ENCODE measurements at regions not wholly inside any gene's neighbourhood (a gene's known extent, or its start where the extent isn't known, plus 50 kb on each side); places are given as distances from the start of the nearest gene placed in this dataset.
"Not testable (repeated sequence)": the region's sequence is repeated elsewhere in the genome, so short reads cannot be mapped to it uniquely, and the experiment has no call there.

DNA sequence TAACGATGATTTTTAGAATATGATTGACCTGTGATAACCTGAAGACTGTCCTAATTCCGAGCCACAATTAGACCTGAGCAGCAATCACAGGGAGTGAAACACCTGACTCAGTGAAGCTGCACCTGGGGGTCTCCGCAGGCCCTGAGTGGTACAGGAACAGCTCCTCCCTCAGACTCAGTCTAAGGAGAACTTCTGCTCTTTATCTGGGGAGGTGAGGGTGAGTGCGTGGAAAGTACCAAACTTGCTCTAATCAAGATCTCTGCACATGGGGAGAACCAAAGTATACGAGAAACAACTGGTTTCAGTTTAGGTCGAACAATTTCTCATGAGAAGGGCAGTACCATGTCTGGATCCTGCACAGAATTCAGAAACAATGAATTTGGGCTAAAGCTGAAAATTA, 555.3 kb downstream of the TMEM121 start:
- not testable (repeated sequence) for H3K27ac ChIP-seq (ENCODE audit: low read depth in 2 of 2, low read length in 1 of 2); H3K4me1 ChIP-seq (ENCODE audit: control insufficient read depth in 2 of 2, insufficient read depth in 2 of 2, low read length in 1 of 2); H3K9me3 ChIP-seq (ENCODE audit: control insufficient read depth in 2 of 2, insufficient read depth in 1 of 2, low read depth in 1 of 2, low read length in 1 of 2); H3K36me3 ChIP-seq (ENCODE audit: control insufficient read depth in 2 of 2, insufficient read depth in 2 of 2, low read length in 1 of 2); H3K27me3 ChIP-seq (ENCODE audit: control insufficient read depth in 1 of 2, insufficient read depth in 2 of 2, low read length in 2 of 2); H3K4me3 ChIP-seq (ENCODE audit: low read depth in 1 of 2, low read length in 2 of 2)
- 41 to 64% methylated on average over 3 to 4 of the region's 6 CpGs for WGBS, 2 donors

DNA sequence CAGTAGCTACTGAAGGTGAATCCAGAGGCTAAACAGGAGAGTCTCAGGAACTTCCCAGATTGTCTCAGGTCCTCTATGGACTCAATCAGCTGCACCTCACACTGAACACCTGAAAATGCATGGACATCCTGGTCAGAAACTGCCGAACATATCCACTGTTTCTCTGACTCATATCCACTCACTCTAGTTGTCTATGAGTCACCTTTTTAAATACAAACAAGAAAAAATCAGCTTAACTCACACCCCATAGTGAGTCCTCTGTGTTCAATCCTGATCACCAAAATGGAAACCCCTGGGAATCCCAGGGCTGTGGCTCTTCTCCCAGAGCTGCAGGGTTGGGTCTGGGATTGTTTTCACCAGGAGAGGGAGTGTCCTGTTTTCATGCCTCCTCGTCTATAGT, 556.7 kb downstream of the TMEM121 start:
- 39% methylated on average over 2 of the region's 2 CpGs; no CpG with 5 or more reads in 1 of the 2 donors for WGBS, 2 donors

DNA sequence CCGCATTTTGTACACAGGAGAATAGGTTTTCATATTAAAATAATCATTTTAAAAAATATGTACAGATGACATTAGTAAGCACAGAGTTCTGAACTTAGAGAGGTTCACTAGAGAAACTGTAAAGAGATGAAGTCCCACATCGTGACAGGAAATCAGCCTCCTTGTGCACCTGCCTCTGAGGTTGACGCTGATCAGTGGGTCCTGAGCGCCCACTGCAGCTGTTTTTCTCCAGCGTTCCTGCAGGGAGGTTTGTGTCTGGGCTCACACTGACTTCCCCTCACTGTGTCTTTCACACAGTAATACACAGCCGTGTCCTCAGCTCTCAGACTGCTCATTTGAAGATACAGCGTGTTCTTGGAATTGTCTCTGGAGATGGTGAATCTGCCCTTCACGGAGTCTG, 561.5 kb downstream of the TMEM121 start:
- H3K36me3 ChIP-seq (ENCODE audit: control insufficient read depth in 2 of 2, insufficient read depth in 2 of 2, low read length in 1 of 2) = no peaks in the 10 kb centered on the region
- WGBS, 2 donors = 73% methylated on average over 8 of the region's 8 CpGs; no CpG with 5 or more reads in 1 of the 2 donors
- no peaks in the 10 kb centered on the region for H3K9me3 ChIP-seq (ENCODE audit: control insufficient read depth in 2 of 2, insufficient read depth in 1 of 2, low read depth in 1 of 2, low read length in 1 of 2)
- no peaks in the 10 kb centered on the region for H3K4me1 ChIP-seq (ENCODE audit: control insufficient read depth in 2 of 2, insufficient read depth in 2 of 2, low read length in 1 of 2)
- no peak overlapping the region for H3K27ac ChIP-seq (ENCODE audit: low read depth in 2 of 2, low read length in 1 of 2)
- no peaks in the 10 kb centered on the region for H3K27me3 ChIP-seq (ENCODE audit: control insufficient read depth in 1 of 2, insufficient read depth in 2 of 2, low read length in 2 of 2)
- no peak overlapping the region for H3K4me3 ChIP-seq (ENCODE audit: low read depth in 1 of 2, low read length in 2 of 2)

More for the DNA sequence above, 556.7 kb downstream of the TMEM121 start:
- no peak overlapping the region for H3K27ac ChIP-seq (ENCODE audit: low read depth in 2 of 2, low read length in 1 of 2)
- H3K9me3 ChIP-seq (ENCODE audit: control insufficient read depth in 2 of 2, insufficient read depth in 1 of 2, low read depth in 1 of 2, low read length in 1 of 2) = no peaks in the 10 kb centered on the region
- H3K36me3 ChIP-seq (ENCODE audit: control insufficient read depth in 2 of 2, insufficient read depth in 2 of 2, low read length in 1 of 2) = no peaks in the 10 kb centered on the region
- no peaks in the 10 kb centered on the region for H3K4me1 ChIP-seq (ENCODE audit: control insufficient read depth in 2 of 2, insufficient read depth in 2 of 2, low read length in 1 of 2)
- no peaks in the 10 kb centered on the region for H3K27me3 ChIP-seq (ENCODE audit: control insufficient read depth in 1 of 2, insufficient read depth in 2 of 2, low read length in 2 of 2)
- no peak overlapping the region for H3K4me3 ChIP-seq (ENCODE audit: low read depth in 1 of 2, low read length in 2 of 2)

DNA sequence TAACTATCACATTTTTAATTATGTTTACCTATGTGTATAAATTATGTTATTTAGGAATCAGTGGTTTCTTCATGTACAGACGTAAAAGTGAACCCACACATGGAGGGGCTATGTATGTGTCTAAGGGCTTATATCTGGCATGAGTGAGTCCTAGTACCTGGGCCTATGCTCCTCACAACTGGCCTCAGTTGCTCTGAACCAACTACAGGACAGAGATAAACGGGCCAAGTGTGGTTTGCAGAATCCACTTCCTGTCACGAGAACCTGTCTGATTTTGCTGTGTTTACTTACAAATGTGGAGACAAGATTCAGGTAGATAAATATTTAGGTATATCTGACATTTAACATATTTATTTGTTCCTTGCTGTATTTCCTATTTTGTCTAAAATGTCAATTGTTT, 562.5 kb downstream of the TMEM121 start:
- WGBS, 2 donors = 66% methylated on average over 3 of the region's 3 CpGs; no CpG with 5 or more reads in 1 of the 2 donors
- not testable (repeated sequence) for H3K4me1 ChIP-seq (ENCODE audit: control insufficient read depth in 2 of 2, insufficient read depth in 2 of 2, low read length in 1 of 2); H3K36me3 ChIP-seq (ENCODE audit: control insufficient read depth in 2 of 2, insufficient read depth in 2 of 2, low read length in 1 of 2); H3K27me3 ChIP-seq (ENCODE audit: control insufficient read depth in 1 of 2, insufficient read depth in 2 of 2, low read length in 2 of 2); H3K27ac ChIP-seq (ENCODE audit: low read depth in 2 of 2, low read length in 1 of 2); H3K4me3 ChIP-seq (ENCODE audit: low read depth in 1 of 2, low read length in 2 of 2); H3K9me3 ChIP-seq (ENCODE audit: control insufficient read depth in 2 of 2, insufficient read depth in 1 of 2, low read depth in 1 of 2, low read length in 1 of 2)

DNA sequence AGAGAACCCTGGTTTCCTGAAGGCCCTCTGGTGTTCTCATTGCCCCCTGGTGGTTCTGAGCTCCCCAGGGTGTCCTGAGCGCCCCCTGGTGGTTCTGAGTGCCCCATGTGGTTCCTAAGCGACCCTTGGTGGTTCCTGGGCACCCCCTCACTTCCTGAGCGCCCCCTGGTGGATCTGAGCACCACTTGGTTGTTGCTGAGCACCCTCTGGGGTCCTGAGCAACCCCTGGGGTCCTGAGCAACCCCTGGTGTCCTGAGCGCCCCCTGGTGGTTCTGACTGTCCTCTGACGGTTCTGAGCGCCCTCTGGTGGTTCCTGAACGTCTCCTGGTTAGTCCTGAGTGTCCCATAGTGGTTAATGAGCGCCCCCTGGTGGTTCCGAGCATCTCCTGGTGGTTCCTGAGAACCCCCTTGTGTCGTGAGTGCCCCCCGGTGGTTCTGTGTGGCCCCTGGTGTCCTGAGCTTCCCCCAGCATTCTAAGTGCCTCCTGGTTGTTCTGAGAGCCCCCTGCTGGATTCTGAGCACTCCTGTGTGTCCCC, 568.3 kb downstream of the TMEM121 start:
- no peak overlapping the region for H3K27ac ChIP-seq (ENCODE audit: low read depth in 2 of 2, low read length in 1 of 2)
- no peaks in the 10 kb centered on the region for H3K36me3 ChIP-seq (ENCODE audit: control insufficient read depth in 2 of 2, insufficient read depth in 2 of 2, low read length in 1 of 2)
- no peaks in the 10 kb centered on the region for H3K27me3 ChIP-seq (ENCODE audit: control insufficient read depth in 1 of 2, insufficient read depth in 2 of 2, low read length in 2 of 2)
- H3K4me3 ChIP-seq (ENCODE audit: low read depth in 1 of 2, low read length in 2 of 2) = no peak overlapping the region
- no peaks in the 10 kb centered on the region for H3K9me3 ChIP-seq (ENCODE audit: control insufficient read depth in 2 of 2, insufficient read depth in 1 of 2, low read depth in 1 of 2, low read length in 1 of 2)
- WGBS, 2 donors = 41% methylated on average over 11 of the region's 11 CpGs; no CpG with 5 or more reads in 1 of the 2 donors
- no peaks in the 10 kb centered on the region for H3K4me1 ChIP-seq (ENCODE audit: control insufficient read depth in 2 of 2, insufficient read depth in 2 of 2, low read length in 1 of 2)

DNA sequence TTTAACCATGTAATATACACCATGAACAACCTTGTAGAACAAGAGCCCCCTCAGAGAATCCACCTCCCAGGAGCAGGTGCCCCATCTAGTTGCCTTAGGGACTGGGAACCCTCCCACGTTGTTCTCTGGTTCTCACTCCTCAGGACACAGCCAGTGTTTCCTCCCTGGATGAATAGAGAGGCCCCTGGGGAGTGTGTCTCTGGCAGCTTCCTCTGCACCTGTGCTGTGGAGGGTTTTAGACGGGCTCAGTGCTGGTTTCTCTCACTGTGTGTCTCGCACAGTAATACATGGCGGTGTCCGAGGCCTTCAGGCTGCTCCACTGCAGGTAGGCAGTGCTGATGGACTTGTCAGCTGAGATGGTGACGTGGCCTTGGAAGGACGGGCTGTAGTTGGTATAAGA, 581.3 kb downstream of the TMEM121 start:
- Histone ChIP-seq H3K4me3 (ENCODE audit: low read depth in 1 of 2, low read length in 2 of 2) (no peak overlapping the region), H3K36me3 (ENCODE audit: control insufficient read depth in 2 of 2, insufficient read depth in 2 of 2, low read length in 1 of 2) (no peaks in the 10 kb centered on the region), H3K27ac (ENCODE audit: low read depth in 2 of 2, low read length in 1 of 2) (no peak overlapping the region), H3K27me3 (ENCODE audit: control insufficient read depth in 1 of 2, insufficient read depth in 2 of 2, low read length in 2 of 2) (peaks cover 0 to 1% of the 10 kb centered on the region in 2 donors), H3K4me1 (ENCODE audit: control insufficient read depth in 2 of 2, insufficient read depth in 2 of 2, low read length in 1 of 2) (no peaks in the 10 kb centered on the region), H3K9me3 (ENCODE audit: control insufficient read depth in 2 of 2, insufficient read depth in 1 of 2, low read depth in 1 of 2, low read length in 1 of 2) (no peaks in the 10 kb centered on the region)
- WGBS, 2 donors = 61% methylated on average over 7 of the region's 7 CpGs; no CpG with 5 or more reads in 1 of the 2 donors

DNA sequence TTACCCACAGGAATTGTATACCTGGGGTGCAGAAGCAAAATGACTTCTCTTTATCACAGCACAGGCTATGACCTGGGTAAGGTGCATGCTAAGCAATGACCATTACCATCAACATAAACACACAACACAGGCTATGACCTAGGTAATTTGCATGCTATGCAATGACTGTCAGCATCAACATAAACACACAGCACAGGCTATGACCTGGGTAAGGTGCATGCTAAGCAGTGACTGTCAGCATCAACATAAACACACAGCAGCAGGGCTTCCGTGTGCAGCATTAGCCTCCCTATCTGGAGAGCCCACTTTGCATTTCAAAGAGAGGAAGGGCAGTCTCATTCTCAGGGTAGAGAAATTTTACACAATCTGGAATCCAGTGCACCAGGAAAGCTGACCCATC, 583.0 kb downstream of the TMEM121 start:
- Histone ChIP-seq H3K4me3 (ENCODE audit: low read depth in 1 of 2, low read length in 2 of 2) (no peak overlapping the region), H3K27me3 (ENCODE audit: control insufficient read depth in 1 of 2, insufficient read depth in 2 of 2, low read length in 2 of 2) (peaks cover 0 to 2% of the 10 kb centered on the region in 2 donors), H3K9me3 (ENCODE audit: control insufficient read depth in 2 of 2, insufficient read depth in 1 of 2, low read depth in 1 of 2, low read length in 1 of 2) (no peaks in the 10 kb centered on the region), H3K27ac (ENCODE audit: low read depth in 2 of 2, low read length in 1 of 2) (no peak overlapping the region), H3K4me1 (ENCODE audit: control insufficient read depth in 2 of 2, insufficient read depth in 2 of 2, low read length in 1 of 2) (no peaks in the 10 kb centered on the region), H3K36me3 (ENCODE audit: control insufficient read depth in 2 of 2, insufficient read depth in 2 of 2, low read length in 1 of 2) (no peaks in the 10 kb centered on the region)
- 53% methylated on average over 1 of the region's 1 CpG; no CpG with 5 or more reads in 1 of the 2 donors for WGBS, 2 donors

DNA sequence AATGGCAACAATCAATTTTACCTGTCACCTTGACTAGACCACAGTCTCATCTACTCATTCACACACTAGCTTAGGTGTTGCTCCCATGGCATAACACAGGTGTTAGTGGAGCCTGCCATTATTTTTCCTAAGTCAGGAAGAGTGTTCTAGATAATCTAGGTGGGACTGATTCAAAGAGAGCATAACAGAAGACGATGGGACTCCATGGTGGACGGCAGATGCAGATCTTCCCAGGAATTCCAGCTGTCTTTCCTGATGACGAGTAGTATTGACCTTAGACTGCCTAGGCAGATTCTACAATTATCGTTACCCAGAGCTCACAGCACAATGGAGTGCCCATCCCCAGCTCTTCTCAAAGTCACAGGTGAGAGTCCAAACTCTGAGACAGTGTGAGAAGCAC, 589.0 kb downstream of the TMEM121 start:
- Histone ChIP-seq H3K27me3 (ENCODE audit: control insufficient read depth in 1 of 2, insufficient read depth in 2 of 2, low read length in 2 of 2) (peaks cover 0 to 2% of the 10 kb centered on the region in 2 donors), H3K4me1 (ENCODE audit: control insufficient read depth in 2 of 2, insufficient read depth in 2 of 2, low read length in 1 of 2) (no peaks in the 10 kb centered on the region), H3K9me3 (ENCODE audit: control insufficient read depth in 2 of 2, insufficient read depth in 1 of 2, low read depth in 1 of 2, low read length in 1 of 2) (no peaks in the 10 kb centered on the region), H3K36me3 (ENCODE audit: control insufficient read depth in 2 of 2, insufficient read depth in 2 of 2, low read length in 1 of 2) (no peaks in the 10 kb centered on the region), H3K4me3 (ENCODE audit: low read depth in 1 of 2, low read length in 2 of 2) (no peak overlapping the region), H3K27ac (ENCODE audit: low read depth in 2 of 2, low read length in 1 of 2) (no peak overlapping the region)
- WGBS, 2 donors = 49 to 56% methylated on average over 4 of the region's 4 CpGs

DNA sequence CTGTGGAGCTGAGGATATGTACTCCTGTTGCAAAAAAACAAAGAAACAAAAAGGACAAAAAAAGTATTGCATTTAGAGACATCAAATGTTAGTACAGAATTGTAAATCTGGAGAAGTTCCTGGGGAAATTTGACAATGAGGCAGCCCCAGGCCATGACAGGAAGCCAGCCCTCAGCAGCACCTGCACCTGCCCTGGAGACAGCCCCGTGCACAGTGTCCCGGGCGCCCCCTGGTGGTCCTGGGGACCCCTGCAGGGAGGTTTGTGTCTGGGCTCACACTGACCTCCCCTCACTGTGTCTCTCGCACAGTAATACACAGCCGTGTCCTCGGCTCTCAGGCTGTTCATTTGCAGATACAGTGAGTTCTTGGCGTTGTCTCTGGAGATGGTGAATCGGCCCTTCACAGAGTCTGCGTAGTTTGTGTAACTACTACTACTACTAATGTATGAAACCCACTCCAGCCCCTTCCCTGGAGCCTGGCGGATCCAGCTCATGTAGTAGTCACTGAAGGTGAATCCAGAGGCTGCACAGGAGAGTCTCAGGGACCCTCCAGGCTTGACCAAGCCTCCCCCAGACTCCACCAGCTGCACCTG, 590.1 kb downstream of the TMEM121 start:
- H3K36me3 ChIP-seq (ENCODE audit: control insufficient read depth in 2 of 2, insufficient read depth in 2 of 2, low read length in 1 of 2); H3K27ac ChIP-seq (ENCODE audit: low read depth in 2 of 2, low read length in 1 of 2); H3K4me3 ChIP-seq (ENCODE audit: low read depth in 1 of 2, low read length in 2 of 2); H3K4me1 ChIP-seq (ENCODE audit: control insufficient read depth in 2 of 2, insufficient read depth in 2 of 2, low read length in 1 of 2); H3K9me3 ChIP-seq (ENCODE audit: control insufficient read depth in 2 of 2, insufficient read depth in 1 of 2, low read depth in 1 of 2, low read length in 1 of 2); H3K27me3 ChIP-seq (ENCODE audit: control insufficient read depth in 1 of 2, insufficient read depth in 2 of 2, low read length in 2 of 2): not testable (repeated sequence)
- 49 to 66% methylated on average over 4 to 10 of the region's 10 CpGs for WGBS, 2 donors

DNA sequence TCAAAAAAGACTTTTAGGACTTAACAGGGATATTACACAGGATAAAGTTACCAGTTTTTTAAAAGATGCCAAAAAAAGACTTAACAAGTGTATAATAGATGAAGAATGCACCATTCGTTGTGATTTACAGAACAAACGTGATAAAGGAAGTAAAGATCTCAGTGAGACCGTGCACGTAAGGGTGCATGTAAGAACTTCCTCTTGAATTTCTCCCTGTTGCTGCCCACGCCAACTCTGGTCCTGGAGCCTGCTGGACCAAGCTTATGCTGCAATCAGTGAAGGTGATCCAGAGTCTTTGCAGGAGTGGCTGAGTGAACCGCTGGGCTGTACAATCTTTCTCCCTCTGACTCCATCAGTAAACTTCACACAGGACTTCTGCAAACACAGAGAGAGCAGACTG, 593.7 kb downstream of the TMEM121 start:
- no peak overlapping the region for H3K4me3 ChIP-seq (ENCODE audit: low read depth in 1 of 2, low read length in 2 of 2)
- WGBS, 2 donors = 35 to 53% methylated on average over 6 of the region's 6 CpGs
- H3K9me3 ChIP-seq (ENCODE audit: control insufficient read depth in 2 of 2, insufficient read depth in 1 of 2, low read depth in 1 of 2, low read length in 1 of 2) = no peaks in the 10 kb centered on the region
- no peaks in the 10 kb centered on the region for H3K27me3 ChIP-seq (ENCODE audit: control insufficient read depth in 1 of 2, insufficient read depth in 2 of 2, low read length in 2 of 2)
- H3K27ac ChIP-seq (ENCODE audit: low read depth in 2 of 2, low read length in 1 of 2) = no peak overlapping the region
- H3K4me1 ChIP-seq (ENCODE audit: control insufficient read depth in 2 of 2, insufficient read depth in 2 of 2, low read length in 1 of 2) = no peaks in the 10 kb centered on the region
- H3K36me3 ChIP-seq (ENCODE audit: control insufficient read depth in 2 of 2, insufficient read depth in 2 of 2, low read length in 1 of 2) = no peaks in the 10 kb centered on the region
